Neural cell (in vitro differentiated cells): ENCODE measurements at regions not wholly inside any gene's neighbourhood (a gene's known extent, or its start where the extent isn't known, plus 50 kb on each side); places are given as distances from the start of the nearest gene placed in this dataset.

Experiments
- POLR2AphosphoS5 ChIP-seq: IDR thresholded peaks from 2 replicates; pipeline ENCODE4 v1.6.1; 2012
- RAD21 ChIP-seq: fragments of 450-650 bp; conservative IDR thresholded peaks from 2 replicates; pipeline ENCODE4 v1.6.1; 2014; ENCODE audit warnings: antibody characterized with exemption, mild to moderate bottlenecking, moderate library complexity

GRCh38 chr1:114033961-114034360, 54.7 kb downstream of the OLFML3 start:
- TF ChIP-seq POLR2AphosphoS5: no peak
- no peak for TF ChIP-seq RAD21
